ENCODE measurements at regions not wholly inside any gene's neighbourhood (a gene's known extent, or its start where the extent isn't known, plus 50 kb on each side); places are given as distances from the start of the nearest gene placed in this dataset.
"Not testable (repeated sequence)": the region's sequence is repeated elsewhere in the genome, so short reads cannot be mapped to it uniquely, and the experiment has no call there.

- no peak for DNase-seq
Observed at GRCh38 chr13:50384724-50385123, 369.5 kb downstream of the KCNRG start.

DNA sequence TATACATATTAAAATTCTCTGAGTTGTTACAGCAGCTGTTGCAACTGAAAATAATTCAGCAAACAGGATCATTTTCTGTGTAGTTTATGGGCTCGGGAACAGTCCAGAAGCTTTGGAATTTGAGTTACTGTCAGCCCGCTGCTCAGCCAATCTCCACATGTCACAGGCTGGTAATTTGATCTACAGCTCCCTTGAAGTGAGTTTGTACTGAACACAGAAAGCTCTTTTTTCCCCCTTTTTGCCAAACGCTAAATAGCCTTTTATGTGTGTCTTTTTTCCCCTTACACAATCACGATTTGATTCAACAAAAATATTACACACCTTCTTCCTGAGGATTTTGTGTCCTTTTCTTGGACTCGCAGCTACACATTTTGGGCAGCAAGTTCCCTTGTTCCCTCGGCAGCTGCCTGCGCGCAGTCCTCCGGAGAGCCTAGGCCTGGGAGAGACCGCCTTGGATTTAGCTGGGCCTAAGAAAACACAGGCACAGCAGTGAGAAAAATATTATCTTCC, 371.4 kb downstream of the KCNRG start:
- peak in 6 of 51 donors; percentile 7 to 60 (median 16) for DNase-seq

- peak in 22 of 51 donors; percentile 1 to 59 (median 19) for DNase-seq
Observed at GRCh38 chr13:50387051-50387581, 371.9 kb downstream of the KCNRG start.

DNA sequence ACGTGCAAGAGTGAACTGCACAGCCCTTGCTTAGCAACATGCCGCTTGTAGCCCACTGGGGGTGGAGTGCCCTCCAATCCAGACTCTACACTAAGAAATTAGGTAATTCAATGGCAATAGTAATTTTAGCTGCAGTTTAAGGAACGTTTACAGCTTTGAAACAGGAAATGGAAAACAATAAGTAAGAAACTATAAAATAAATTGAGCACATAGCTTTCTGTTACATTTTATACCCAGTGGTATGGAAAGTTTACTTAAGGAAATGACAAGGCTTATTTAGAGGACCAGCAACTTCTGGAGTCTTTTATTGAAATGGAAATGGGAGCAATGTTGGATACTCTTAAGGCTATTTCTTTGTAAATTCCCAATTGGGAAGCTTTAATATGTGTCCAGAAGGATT, 373.2 kb downstream of the KCNRG start:
- DNase-seq: no peak

DNA sequence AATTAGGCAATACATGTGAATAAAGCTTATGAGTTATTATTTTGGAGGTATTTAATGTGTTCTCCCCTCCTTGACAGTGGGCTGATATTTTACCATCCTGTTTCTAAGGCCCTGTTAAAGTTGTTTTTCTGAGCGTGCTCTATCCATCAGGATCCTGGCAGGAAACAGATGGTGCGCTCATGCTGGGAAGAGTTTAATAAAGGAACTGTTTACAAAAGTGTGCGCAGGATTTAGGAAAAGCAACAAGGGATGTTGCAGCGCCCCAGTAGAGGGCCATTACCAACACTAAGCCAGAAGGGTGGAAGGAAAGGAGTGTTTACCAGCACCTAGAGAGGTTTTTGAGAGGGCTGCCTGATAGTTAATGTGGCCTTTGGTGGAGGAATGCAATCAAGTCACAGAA, 374.5 kb downstream of the KCNRG start:
- DNase-seq: no peak

- DNase-seq: no peak
Observed at GRCh38 chr13:50390503-50391248, 375.4 kb downstream of the KCNRG start.

DNA sequence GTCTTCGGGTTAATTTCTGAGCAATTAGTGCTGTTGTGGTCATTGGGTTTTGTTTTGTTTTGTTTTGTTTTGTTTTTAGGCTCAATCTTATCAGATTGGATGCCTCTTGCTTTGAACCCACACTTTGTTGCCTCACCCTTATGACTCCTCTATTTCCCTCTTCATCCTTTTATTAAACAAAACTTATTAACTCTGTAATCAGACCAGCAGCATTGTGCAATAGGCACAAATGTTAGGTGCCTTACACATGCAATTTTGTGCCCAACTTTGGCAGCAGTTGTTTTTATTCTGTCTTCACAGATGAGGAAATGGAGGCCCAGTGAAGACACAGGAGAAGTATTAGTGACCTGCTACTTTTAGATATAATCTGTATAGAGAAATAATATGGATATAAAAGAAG, 377.7 kb downstream of the KCNRG start:
- DNase-seq: no peak

DNA sequence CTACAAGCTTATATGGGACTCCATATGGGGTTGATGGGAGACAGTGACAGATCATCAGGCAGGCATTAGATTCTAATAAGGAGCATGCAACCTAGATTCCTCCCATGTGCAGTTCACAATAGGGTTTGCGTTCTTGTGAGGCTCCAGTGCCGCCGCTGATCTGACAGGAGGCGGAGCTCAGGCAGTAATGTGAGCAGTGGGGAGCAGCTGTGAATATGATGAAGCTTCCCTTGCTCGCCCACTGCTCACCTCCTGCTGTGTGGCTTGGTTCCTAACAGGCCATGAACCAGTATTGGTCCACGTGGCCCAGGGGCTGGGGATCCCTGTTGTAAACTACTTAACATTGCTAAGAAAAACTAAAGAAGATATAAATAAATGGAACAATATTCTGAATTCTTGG, 378.4 kb downstream of the KCNRG start:
- peak in 4 of 51 donors; percentile 6 to 27 (median 21) for DNase-seq

- DNase-seq: no peak
Observed at GRCh38 chr13:50396001-50396400, 380.8 kb downstream of the KCNRG start.

- not testable (repeated sequence) for DNase-seq
Observed at GRCh38 chr13:50396618-50397017, 381.4 kb downstream of the KCNRG start.

DNA sequence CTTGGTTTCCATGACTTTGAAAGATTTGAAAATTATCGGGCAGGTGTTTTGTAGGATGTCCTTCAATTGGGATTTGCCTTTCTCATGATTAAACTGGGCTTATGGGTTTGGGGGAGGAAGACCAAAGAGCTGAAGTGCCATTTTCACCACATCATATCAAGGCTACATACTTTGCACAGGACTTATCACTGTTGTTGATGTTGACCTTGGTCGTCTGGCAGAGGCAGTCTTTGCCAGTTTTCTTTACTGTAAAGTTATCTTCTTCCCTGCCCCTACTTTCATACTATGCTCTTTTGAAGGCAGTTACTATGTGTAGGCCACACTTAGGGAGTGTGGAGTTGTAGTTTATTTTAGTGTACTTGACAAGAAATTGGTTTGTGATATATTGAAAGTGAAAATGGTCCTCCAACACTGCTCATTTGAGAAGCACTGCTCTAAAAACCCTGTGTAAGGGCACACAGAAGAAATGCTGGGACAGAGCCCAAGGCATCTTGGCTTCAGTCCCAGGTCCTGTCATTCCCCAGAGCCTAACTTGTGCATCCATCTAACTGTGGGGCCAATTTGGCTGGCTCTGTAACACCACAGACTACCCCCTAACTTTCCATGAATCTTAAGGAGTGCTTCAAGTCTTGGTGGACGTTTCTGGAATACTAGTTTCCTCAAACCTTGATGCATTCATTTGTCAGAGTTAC, 384.9 kb downstream of the KCNRG start:
- DNase-seq: peak in 41 of 51 donors; percentile 9 to 84 (median 52)

- peak in 30 of 51 donors; percentile 3 to 90 (median 43) for DNase-seq
Observed at GRCh38 chr13:50401049-50401505, 385.8 kb downstream of the KCNRG start.

DNA sequence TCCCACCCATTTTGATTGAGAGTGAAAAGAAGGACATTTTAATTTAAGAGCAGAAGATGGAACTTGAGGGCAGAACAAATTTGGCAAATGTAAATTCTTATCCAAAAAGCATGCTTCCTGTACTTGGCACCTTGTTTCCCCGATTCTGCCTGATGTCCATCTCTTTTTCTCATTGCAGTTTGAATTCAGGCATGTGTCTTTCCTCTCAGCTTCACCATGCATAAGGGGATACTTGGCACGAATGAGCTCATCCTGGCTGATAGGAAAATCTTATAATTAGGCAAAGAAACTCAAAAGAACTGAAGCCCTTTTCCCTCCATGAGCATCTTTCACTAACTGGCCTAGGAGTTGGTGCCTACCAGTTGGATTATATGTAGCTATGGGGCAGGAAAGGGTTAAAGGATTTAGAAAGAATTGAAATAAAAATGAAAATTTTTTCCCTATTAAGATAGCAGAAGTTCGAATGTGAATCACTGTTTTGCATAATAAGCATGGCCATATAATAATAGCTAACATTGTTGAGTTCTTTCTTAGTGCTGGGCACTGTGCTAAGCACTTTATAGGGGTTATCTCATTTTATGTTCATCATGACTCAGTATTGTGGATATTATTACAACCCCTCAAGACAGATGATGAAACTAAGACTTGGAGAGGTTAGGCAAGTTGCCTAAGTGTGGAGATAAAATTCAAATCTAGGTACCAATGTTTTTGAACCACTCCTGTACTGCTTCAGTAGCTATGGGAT, 386.6 kb downstream of the KCNRG start:
- DNase-seq: peak in 1 of 51 donors; percentile 7

DNA sequence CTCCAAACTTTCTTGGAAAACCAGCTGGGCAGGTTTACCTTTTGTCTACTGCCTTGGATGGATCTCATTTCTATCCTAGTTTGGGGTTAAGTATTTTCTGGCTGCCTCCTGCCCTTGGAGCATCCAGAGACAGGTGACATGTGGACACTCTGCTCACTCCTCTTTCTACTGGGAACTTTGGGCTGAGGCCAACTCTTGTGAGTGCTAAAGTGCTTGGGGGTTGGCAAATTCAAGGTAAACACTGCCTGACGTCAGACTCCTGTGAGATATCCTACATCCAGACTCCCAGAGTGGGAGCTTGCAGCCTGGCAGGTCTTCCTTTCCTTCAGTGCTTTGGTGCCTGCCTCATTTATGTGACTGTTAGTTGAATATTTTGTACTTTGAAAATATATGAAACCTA, 388.1 kb downstream of the KCNRG start:
- DNase-seq: no peak

- no peak for DNase-seq
Observed at GRCh38 chr13:50404116-50404515, 388.9 kb downstream of the KCNRG start.

DNA sequence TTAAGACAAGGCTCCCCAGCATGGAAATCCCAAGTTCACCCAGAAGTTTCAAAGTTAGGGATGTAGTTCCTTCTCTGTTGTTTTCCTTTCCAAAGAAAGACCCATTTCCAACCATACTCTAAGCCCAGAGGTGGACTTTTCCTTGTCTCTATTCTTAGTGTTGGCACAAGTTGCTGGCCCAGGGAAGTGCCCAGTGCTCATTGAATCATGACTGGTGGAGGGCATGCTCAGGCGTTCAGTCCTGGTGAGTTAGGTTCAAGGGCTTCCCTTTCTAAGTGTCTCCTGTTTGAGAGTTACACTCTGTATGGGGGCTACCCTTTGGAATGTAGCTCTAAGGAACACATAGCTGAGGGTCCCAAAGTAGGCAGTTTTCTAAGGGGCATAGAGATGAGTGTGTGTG, 389.5 kb downstream of the KCNRG start:
- DNase-seq: no peak

GRCh38 chr13:50406831-50407230, 391.6 kb downstream of the KCNRG start:
- no peak for DNase-seq

DNA sequence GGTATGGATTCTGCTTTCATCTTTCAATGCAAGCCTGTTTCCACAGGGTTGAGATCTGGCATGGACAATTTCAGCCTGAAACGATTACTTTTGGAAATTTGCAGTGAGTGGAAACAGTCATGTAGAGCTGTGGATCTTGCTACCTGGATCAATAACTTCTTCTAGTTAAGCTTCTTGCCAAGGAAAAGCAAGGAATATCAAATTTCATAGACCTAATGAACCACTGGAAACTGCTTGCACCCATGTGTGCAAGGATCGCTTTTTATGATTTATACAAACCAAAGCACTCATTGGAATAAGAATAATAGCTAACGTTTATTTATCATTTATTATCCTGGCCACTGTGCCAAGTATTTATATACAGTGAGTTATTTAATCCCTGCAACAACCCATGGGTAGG, 392.8 kb downstream of the KCNRG start:
- no peak for DNase-seq

GRCh38 chr13:50409220-50409619, 394.0 kb downstream of the KCNRG start:
- no peak for DNase-seq

- DNase-seq: no peak
Observed at GRCh38 chr13:50410921-50411746, 395.9 kb downstream of the KCNRG start.
